Keratinocyte (primary cell): ENCODE measurements at regions not wholly inside any gene's neighbourhood (a gene's known extent, or its start where the extent isn't known, plus 50 kb on each side); places are given as distances from the start of the nearest gene placed in this dataset.
"Not testable (repeated sequence)": the region's sequence is repeated elsewhere in the genome, so short reads cannot be mapped to it uniquely, and the experiment has no call there.

Source experiments
- DNase-seq: peaks from one replicate; pipeline ENCODE4 v3.0.0-alpha.2; 2011; ENCODE audit warnings: low read depth, missing footprints, low spot score
- FAIRE-seq: peaks from 2 replicates; lab custom pipeline; 2011; peaks lifted over from hg19 to GRCh38; lab: Jason Lieb, UNC
- H2AFZ ChIP-seq: 2 replicates; pipeline ENCODE4 v1.6.0; 2012; ENCODE audit warnings: low read length, control low read depth, inconsistent platforms; ENCODE audit not compliant: control insufficient read depth
- H3K27ac ChIP-seq: 2 replicates; pipeline ENCODE4 v1.5.1; 2011; ENCODE audit warnings: low read length; ENCODE audit not compliant: control insufficient read depth, insufficient read depth
- H3K27me3 ChIP-seq: 3 replicates; pipeline ENCODE4 v1.6.0; 2011; ENCODE audit warnings: low read length; ENCODE audit not compliant: control insufficient read depth, insufficient read depth; ENCODE audit errors: extremely low read depth
- H3K36me3 ChIP-seq, 2 experiments: 2 replicates in 1 of 2; 3 replicates in 1 of 2; pipeline ENCODE4 v1.5.1; 2011; ENCODE audit warnings: low read length in 2 of 2, mild to moderate bottlenecking in 1 of 2; ENCODE audit not compliant: control insufficient read depth in 2 of 2, insufficient read depth in 2 of 2; ENCODE audit errors: extremely low read depth in 1 of 2
- H3K4me1 ChIP-seq: 3 replicates; pipeline ENCODE4 v1.5.1; 2011; ENCODE audit warnings: low read length; ENCODE audit not compliant: control insufficient read depth, insufficient read depth; ENCODE audit errors: extremely low read depth
- H3K4me2 ChIP-seq: 3 replicates; pipeline ENCODE4 v1.6.0; 2011; ENCODE audit warnings: low read depth, low read length; ENCODE audit not compliant: control insufficient read depth, insufficient read depth; ENCODE audit errors: extremely low read depth
- H3K4me3 ChIP-seq, 3 experiments: fragments of 200-600 bp in 1 of 3; sonication (generic) in 1 of 3; 2 replicates in 2 of 3; 3 replicates in 1 of 3; pipeline ENCODE4 v1.5.1; 2011 to 2016; ENCODE audit warnings: low read length in 3 of 3, mild to moderate bottlenecking in 3 of 3, control low read depth in 2 of 3, inconsistent platforms in 1 of 3, low read depth in 1 of 3, mixed read lengths in 1 of 3, mixed run types in 1 of 3, moderate library complexity in 1 of 3; ENCODE audit not compliant: control insufficient read depth in 2 of 3, insufficient read depth in 2 of 3; ENCODE audit errors: extremely low read depth in 1 of 3
- H3K79me2 ChIP-seq: 2 replicates; pipeline ENCODE4 v1.6.0; 2012; ENCODE audit warnings: low read length; ENCODE audit not compliant: control insufficient read depth, insufficient read depth
- H3K9ac ChIP-seq: 3 replicates; pipeline ENCODE4 v1.6.0; 2011; ENCODE audit warnings: low read length; ENCODE audit not compliant: control insufficient read depth, insufficient read depth; ENCODE audit errors: extremely low read depth
- H3K9me1 ChIP-seq: 3 replicates; pipeline ENCODE4 v1.6.0; 2011; ENCODE audit warnings: low read length; ENCODE audit not compliant: control insufficient read depth, insufficient read depth; ENCODE audit errors: extremely low read depth
- H3K9me3 ChIP-seq: 2 replicates; pipeline ENCODE4 v1.5.1; 2012; ENCODE audit warnings: low read depth, low read length; ENCODE audit not compliant: control insufficient read depth
- H4K20me1 ChIP-seq: 3 replicates; pipeline ENCODE4 v1.6.0; 2011; ENCODE audit warnings: low read length; ENCODE audit not compliant: control insufficient read depth, insufficient read depth; ENCODE audit errors: extremely low read depth
- CTCF ChIP-seq, 3 experiments: IDR thresholded peaks in 1 of 3; conservative IDR thresholded peaks in 1 of 3; optimal IDR thresholded peaks in 1 of 3; 2 replicates in 2 of 3; 3 replicates in 1 of 3; pipeline versions ENCODE3 to v1.5.1; 2011; ENCODE audit warnings: low read length in 3 of 3, mild to moderate bottlenecking in 3 of 3, moderate library complexity in 2 of 3, control low read depth in 1 of 3, inconsistent platforms in 1 of 3; ENCODE audit not compliant: insufficient read depth in 2 of 3; ENCODE audit errors: extremely low read depth in 1 of 3
- EZH2 ChIP-seq: IDR thresholded peaks from one replicate; pipeline ENCODE4 v1.6.1; 2012; ENCODE audit warnings: inconsistent platforms, mild to moderate bottlenecking, low read length, moderate library complexity
- dilution Hi-C: fragments of 300-500 bp; cut with MboI; formaldehyde crosslinking; loops from one replicate; pipeline ENCODE4 v1.7.0; 2020; ENCODE audit warnings: low sequenced_read_pairs; ENCODE audit not compliant: extremely low pct_ligation_motif_present

DNA sequence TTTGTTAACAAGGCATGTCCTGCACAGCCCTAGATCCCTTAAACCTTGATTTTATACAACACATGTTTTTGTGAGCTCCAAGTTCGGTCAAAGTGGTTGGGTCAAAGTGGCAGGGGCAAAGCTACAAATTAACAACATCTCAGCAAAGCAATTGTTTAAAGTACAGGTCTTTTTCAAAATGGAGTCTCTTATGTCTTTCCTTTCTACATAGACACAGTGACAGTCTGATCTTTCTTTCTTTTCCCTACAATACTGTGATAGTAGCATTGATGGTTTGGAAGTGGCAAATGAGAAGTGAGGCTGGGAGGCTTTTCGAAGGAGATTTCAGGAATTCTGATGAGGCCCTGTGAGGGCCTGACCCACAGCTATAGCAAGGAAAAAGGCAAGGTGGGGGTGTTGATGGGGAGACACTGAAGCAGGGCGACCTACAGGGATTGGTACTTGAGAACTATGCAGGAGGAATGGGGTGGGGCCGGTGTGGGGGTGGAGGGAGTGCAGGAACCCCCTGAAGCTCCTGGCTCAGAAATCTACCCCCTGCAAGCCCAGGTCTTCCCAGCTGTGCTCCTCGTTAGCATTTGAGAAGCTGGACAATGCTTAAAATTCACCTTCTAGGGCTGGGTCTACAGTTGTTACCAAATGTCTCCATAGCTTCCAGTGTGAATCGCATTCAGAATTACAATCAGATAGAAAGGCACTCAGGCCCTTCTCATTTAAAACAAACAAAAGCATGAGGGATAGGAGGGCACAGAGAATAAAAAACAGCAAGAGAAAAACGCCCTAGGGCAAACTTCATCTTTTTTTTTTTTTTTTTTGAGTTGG lies 102.6 kb upstream of the PPM1J start:
- no peak overlapping the region for H3K9ac ChIP-seq
- TF ChIP-seq CTCF (optimal IDR thresholded peaks at IDR 0.05 in 1 of 3, IDR thresholded peaks at IDR 0.05 in 1 of 3, conservative IDR thresholded peaks at IDR 0.05 in 1 of 3; ENCODE audit: extremely low read depth in 1 of 3, insufficient read depth in 2 of 3, low read length in 3 of 3) (no peak), EZH2 (no peak)
- H3K4me1 ChIP-seq = peaks cover 3% of the 10 kb centered on the region
- H2AFZ ChIP-seq = no peak overlapping the region
- H3K79me2 ChIP-seq = no peaks in the 10 kb centered on the region
- dilution Hi-C loops = no loop called here
- no peaks in the 10 kb centered on the region for H3K27me3 ChIP-seq
- no peak overlapping the region for H3K4me3 ChIP-seq
- no peaks in the 10 kb centered on the region for H4K20me1 ChIP-seq
- H3K9me3 ChIP-seq = no peaks in the 10 kb centered on the region
- H3K36me3 ChIP-seq = no peaks in the 10 kb centered on the region
- no peaks in the 10 kb centered on the region for H3K9me1 ChIP-seq
- FAIRE-seq (no peak), DNase-seq (no peak)
- H3K4me2 ChIP-seq = no peak overlapping the region
- H3K27ac ChIP-seq = no peak overlapping the region

- Histone ChIP-seq H3K9ac (no peak overlapping the region), H3K27ac (no peak overlapping the region), H4K20me1 (no peaks in the 10 kb centered on the region), H3K36me3 (no peaks in the 10 kb centered on the region), H3K4me2 (no peak overlapping the region), H3K9me3 (no peaks in the 10 kb centered on the region), H3K27me3 (no peaks in the 10 kb centered on the region), H3K4me3 (no peak overlapping the region), H3K4me1 (peaks cover 3% of the 10 kb centered on the region), H3K79me2 (no peaks in the 10 kb centered on the region), H2AFZ (no peak overlapping the region), H3K9me1 (no peaks in the 10 kb centered on the region)
- FAIRE-seq (no peak), DNase-seq (no peak)
- no peak for TF ChIP-seq CTCF (optimal IDR thresholded peaks at IDR 0.05 in 1 of 3, IDR thresholded peaks at IDR 0.05 in 1 of 3, conservative IDR thresholded peaks at IDR 0.05 in 1 of 3; ENCODE audit: extremely low read depth in 1 of 3, insufficient read depth in 2 of 3, low read length in 3 of 3)
- TF ChIP-seq EZH2 = no peak
- dilution Hi-C loops = no loop called here
Observed at GRCh38 chr1:112815376-112815775, 100.2 kb upstream of the PPM1J start.

- H3K36me3 ChIP-seq, H3K27ac ChIP-seq, H4K20me1 ChIP-seq, H3K4me1 ChIP-seq, H2AFZ ChIP-seq, H3K4me3 ChIP-seq, H3K4me2 ChIP-seq, dilution Hi-C loops, H3K27me3 ChIP-seq, H3K9me1 ChIP-seq, H3K79me2 ChIP-seq, H3K9ac ChIP-seq, FAIRE-seq, H3K9me3 ChIP-seq, DNase-seq: not testable (repeated sequence)
Observed at GRCh38 chr1:112814645-112815044, 99.5 kb upstream of the PPM1J start.
